HCT116 (cell line): ENCODE measurements at regions not wholly inside any gene's neighbourhood (a gene's known extent, or its start where the extent isn't known, plus 50 kb on each side); places are given as distances from the start of the nearest gene placed in this dataset.

Experiments used
- ATAC-seq: fragments of 200-7000 bp; cut with Tn5 transposase; 2 replicates; pipeline ENCODE4 v1.9.1; 2020; ENCODE audit warnings: mild to moderate bottlenecking, moderate library complexity
- BruUV-seq: library from RNA; stranded (reverse); fragments of 400-500 nt; replicated peaks from 2 replicates; lab custom pipeline; 2021; lab: Mats Ljungman, UMichigan
- CTCF ChIA-PET: fragments of 300-600 bp; sonication (Branson Sonifier 250); formaldehyde crosslinking; loops from one replicate; lab custom pipeline; 2021; ENCODE audit warnings: antibody characterized with exemption; lab: Charles Lee
- POLR2A ChIA-PET: fragments of 300-600, 350-600 bp; sonication (Branson Sonifier 250); formaldehyde crosslinking; loops from one replicate; lab custom pipeline; 2021; ENCODE audit warnings: antibody characterized with exemption; lab: Charles Lee
- RAD21 ChIA-PET, 2 experiments: fragments of 300-600 bp; sonication (Branson Sonifier 250); formaldehyde crosslinking; loops; one replicate each; lab custom pipeline; 2023; ENCODE audit warnings: low total read pairs in 2 of 2; ENCODE audit not compliant: uncharacterized antibody in 2 of 2, unreplicated experiment in 2 of 2, low non-redundant PET in 1 of 2; lab: Charles Lee
- DNase-seq: peaks from one replicate; pipeline ENCODE4 v3.0.0-alpha.2; 2010; ENCODE audit warnings: low read depth, low spot score
- H2AFZ ChIP-seq: fragments of 200-600 bp; shearing (Covaris generic), sonication (generic); 2 replicates; pipeline ENCODE4 v1.6.1; 2017; ENCODE audit warnings: low read depth, mixed run types, mixed read lengths, antibody characterized with exemption, low read length; ENCODE audit not compliant: poor library complexity, severe bottlenecking
- H3K27ac ChIP-seq: 2 replicates; pipeline ENCODE4 v1.5.1; 2012; ENCODE audit warnings: low read depth, low read length
- H3K27me3 ChIP-seq: fragments of 200-600 bp; sonication (generic); 2 replicates; pipeline ENCODE4 v1.6.1; 2016; ENCODE audit warnings: mixed run types, low read length, mixed read lengths; ENCODE audit not compliant: insufficient read depth
- H3K36me3 ChIP-seq, 2 experiments: fragments of 200-500 bp in 1 of 2; fragments of 200-600 bp in 1 of 2; sonication (Bioruptor generic) in 1 of 2; sonication (generic) in 1 of 2; 2 replicates each; pipeline versions ENCODE4 v1.5.1 to v1.6.1; 2014 to 2016; ENCODE audit warnings: low read length in 2 of 2, inconsistent platforms in 1 of 2, mixed read lengths in 1 of 2, mixed run types in 1 of 2; ENCODE audit not compliant: insufficient read depth in 2 of 2, control insufficient read depth in 1 of 2
- H3K4me1 ChIP-seq, 2 experiments: fragments of 200-600 bp in 1 of 2; sonication (generic) in 1 of 2; 2 replicates each; pipeline versions ENCODE4 v1.5.1 to v1.6.1; 2012 to 2017; ENCODE audit warnings: low read length in 2 of 2, inconsistent platforms in 1 of 2, mild to moderate bottlenecking in 1 of 2, mixed read lengths in 1 of 2, mixed run types in 1 of 2, moderate library complexity in 1 of 2; ENCODE audit not compliant: insufficient read depth in 2 of 2, control insufficient read depth in 1 of 2
- H3K4me2 ChIP-seq: fragments of 200-600 bp; sonication (generic); 2 replicates; pipeline ENCODE4 v1.6.1; 2017; ENCODE audit warnings: mixed run types, low read length, mixed read lengths
- H3K4me3 ChIP-seq, 2 experiments: fragments of 200-600 bp in 1 of 2; sonication (generic) in 1 of 2; replicated peaks in 1 of 2; 2 replicates each; pipeline ENCODE4 v1.5.1; 2011 to 2016; ENCODE audit warnings: low read length in 2 of 2, control low read depth in 1 of 2, low read depth in 1 of 2, mild to moderate bottlenecking in 1 of 2, mixed read lengths in 1 of 2, mixed run types in 1 of 2
- H3K79me2 ChIP-seq: fragments of 200-600 bp; sonication (generic); 2 replicates; pipeline ENCODE4 v1.6.1; 2017; ENCODE audit warnings: mild to moderate bottlenecking, mixed run types, low read length, moderate library complexity, mixed read lengths; ENCODE audit not compliant: insufficient read depth
- H3K9ac ChIP-seq: fragments of 200-600 bp; sonication (generic); 2 replicates; pipeline ENCODE4 v1.6.1; 2016; ENCODE audit warnings: low read length, mixed read lengths
- H3K9me2 ChIP-seq: fragments of 200-600 bp; sonication (generic), shearing (Covaris generic); 2 replicates; pipeline ENCODE4 v1.6.1; 2017; ENCODE audit warnings: mixed run types, mild to moderate bottlenecking, moderate library complexity; ENCODE audit not compliant: insufficient read depth
- H3K9me3 ChIP-seq, 2 experiments: fragments of 200-500 bp in 1 of 2; fragments of 200-600 bp in 1 of 2; sonication (Bioruptor generic) in 1 of 2; sonication (generic) in 1 of 2; 2 replicates each; pipeline ENCODE4 v1.6.1; 2014 to 2017; ENCODE audit warnings: low read length in 2 of 2, mixed read lengths in 2 of 2, inconsistent platforms in 1 of 2, low read depth in 1 of 2, mild to moderate bottlenecking in 1 of 2, mixed run types in 1 of 2, moderate library complexity in 1 of 2; ENCODE audit not compliant: control insufficient read depth in 1 of 2, insufficient read depth in 1 of 2
- H4K20me1 ChIP-seq: fragments of 200-600 bp; sonication (generic), shearing (Covaris generic); 2 replicates; pipeline ENCODE4 v1.6.1; 2017; ENCODE audit warnings: mixed run types, mild to moderate bottlenecking, moderate library complexity; ENCODE audit not compliant: insufficient read depth
- ATF3 ChIP-seq: IDR thresholded peaks from 2 replicates; pipeline ENCODE4 v1.6.1; 2012
- CBX3 ChIP-seq: IDR thresholded peaks from 2 replicates; pipeline ENCODE4 v1.6.1; 2012; ENCODE audit warnings: low read depth
- CEBPB ChIP-seq: IDR thresholded peaks from 2 replicates; pipeline ENCODE4 v1.6.1; 2012; ENCODE audit warnings: low read depth
- CTCF ChIP-seq, 3 experiments: fragments of 200-600 bp in 1 of 3; sonication (generic) in 1 of 3; IDR thresholded peaks in 2 of 3; conservative IDR thresholded peaks in 1 of 3; 2 replicates each; pipeline ENCODE4 v1.5.1; 2012 to 2017; ENCODE audit warnings: low read depth in 2 of 3, low read length in 2 of 3, antibody characterized with exemption in 1 of 3, borderline replicate concordance in 1 of 3, control low read depth in 1 of 3, mild to moderate bottlenecking in 1 of 3, mixed read lengths in 1 of 3, mixed run types in 1 of 3, moderate library complexity in 1 of 3; ENCODE audit not compliant: insufficient read depth in 1 of 3
- EZH2 ChIP-seq: fragments of 200-600 bp; sonication (generic); IDR thresholded peaks from 2 replicates; pipeline ENCODE4 v1.6.1; 2017; ENCODE audit warnings: antibody characterized with exemption, mixed run types
- EZH2phosphoT487 ChIP-seq: fragments of 200-600 bp; IDR thresholded peaks from 2 replicates; pipeline ENCODE4 v1.6.1; 2018; ENCODE audit warnings: antibody characterized with exemption, borderline replicate concordance
- MAX ChIP-seq: IDR thresholded peaks from 2 replicates; pipeline ENCODE4 v1.6.1; 2012
- POLR2A ChIP-seq: IDR thresholded peaks from 2 replicates; pipeline ENCODE4 v1.7.0; 2011; ENCODE audit warnings: borderline replicate concordance; ENCODE audit not compliant: insufficient read depth, insufficient read length; ENCODE audit errors: extremely low read depth
- POLR2AphosphoS5 ChIP-seq: IDR thresholded peaks from 2 replicates; pipeline ENCODE4 v1.6.1; 2011; ENCODE audit warnings: mild to moderate bottlenecking, low read depth, low read length, moderate library complexity
- RAD21 ChIP-seq: IDR thresholded peaks from 2 replicates; pipeline ENCODE4 v1.6.1; 2012; ENCODE audit warnings: low read depth, mild to moderate bottlenecking
- REST ChIP-seq: IDR thresholded peaks from 2 replicates; pipeline ENCODE4 v1.6.1; 2012; ENCODE audit warnings: low read depth
- SP1 ChIP-seq: IDR thresholded peaks from 2 replicates; pipeline ENCODE4 v1.6.1; 2012; ENCODE audit warnings: low read depth
- SRF ChIP-seq: IDR thresholded peaks from 2 replicates; pipeline ENCODE4 v1.6.1; 2012; ENCODE audit warnings: low read depth
- TCF7L2 ChIP-seq: IDR thresholded peaks from 2 replicates; pipeline ENCODE4 v1.7.0; 2011; ENCODE audit warnings: borderline replicate concordance, inconsistent platforms; ENCODE audit not compliant: insufficient read depth, insufficient read length; ENCODE audit errors: extremely low read depth
- ZBTB33 ChIP-seq: IDR thresholded peaks from 2 replicates; pipeline ENCODE4 v1.6.1; 2011; ENCODE audit warnings: mild to moderate bottlenecking, low read length, moderate library complexity; ENCODE audit not compliant: insufficient replicate concordance; ENCODE audit errors: extremely low read depth
- ZNF274 ChIP-seq: fragments of 200-500 bp; sonication (Bioruptor generic); IDR thresholded peaks from 2 replicates; pipeline ENCODE4 v1.6.1; 2014; ENCODE audit warnings: mild to moderate bottlenecking, low read depth, low read length, inconsistent platforms
- intact Hi-C: fragments of 100-400 bp; cut with micrococcal nuclease; formaldehyde crosslinking; loops from 2 replicates; pipeline ENCODE4 v1.10.0; 2022

GRCh38 chr4:122229857-122230256 lies 77.7 kb downstream of the BLTP1 start:
- no peak overlapping the region for H3K4me3 ChIP-seq
- H3K4me1 ChIP-seq = no peaks in the 10 kb centered on the region
- intact Hi-C loops = no loop called here
- H3K9me3 ChIP-seq = no peaks in the 10 kb centered on the region
- H3K36me3 ChIP-seq = no peaks in the 10 kb centered on the region
- H2AFZ ChIP-seq = no peak overlapping the region
- no peaks in the 10 kb centered on the region for H3K27me3 ChIP-seq
- H3K27ac ChIP-seq = no peak overlapping the region
- no peak overlapping the region for H3K4me2 ChIP-seq
- no peak for DNase-seq
- TF ChIP-seq REST (no peak), SRF (no peak), CTCF (IDR thresholded peaks at IDR 0.05 in 2 of 3, conservative IDR thresholded peaks at IDR 0.05 in 1 of 3; ENCODE audit: borderline replicate concordance in 1 of 3, insufficient read depth in 1 of 3, low read depth in 2 of 3, low read length in 2 of 3) (no peak), ZBTB33 (no peak), ZNF274 (no peak), CEBPB (no peak), MAX (no peak), CBX3 (no peak), EZH2phosphoT487 (no peak), POLR2A (no peak), RAD21 (no peak), TCF7L2 (no peak), ATF3 (no peak), EZH2 (no peak), SP1 (no peak), POLR2AphosphoS5 (no peak)
- TF ChIP-seq, all 23 proteins: peak for 0
- H3K79me2 ChIP-seq = no peaks in the 10 kb centered on the region
- ATAC-seq = no peak
- POLR2A ChIA-PET = no interaction called here
- RAD21 ChIA-PET = no interaction called here
- no peaks in the 10 kb centered on the region for H4K20me1 ChIP-seq
- no peak overlapping the region for H3K9ac ChIP-seq
- BruUV-seq = no TSS peak
- H3K9me2 ChIP-seq = no peaks in the 10 kb centered on the region
- CTCF ChIA-PET = no interaction called here
